ENCODE measurements at regions not wholly inside any gene's neighbourhood (a gene's known extent, or its start where the extent isn't known, plus 50 kb on each side); places are given as distances from the start of the nearest gene placed in this dataset.

DNA sequence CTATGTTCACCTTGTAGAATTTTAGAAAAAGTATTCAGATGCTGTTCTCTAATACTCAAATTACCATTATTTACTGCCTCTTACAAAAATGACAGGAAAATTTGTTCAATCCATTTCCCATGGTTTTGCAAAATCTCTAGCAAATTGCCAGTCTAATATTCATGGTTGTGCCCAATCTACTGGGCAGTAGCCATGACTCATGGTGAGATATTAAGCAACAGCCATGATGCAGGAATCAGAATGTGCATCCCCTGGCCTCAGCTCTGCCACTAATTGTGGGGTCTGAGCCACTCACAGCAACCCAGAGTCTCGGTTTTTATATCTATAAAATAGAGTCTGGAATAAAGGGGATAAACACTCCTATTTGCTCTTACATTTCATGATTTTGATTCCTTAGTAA lies 353.6 kb downstream of the DEPDC1B start:
- no peaks in the 10 kb centered on the region for H4K20me1 ChIP-seq (replicated peaks; ENCODE audit: control insufficient read depth, extremely low read depth, insufficient read depth, low read length)
- no peaks in the 10 kb centered on the region for H3K9me3 ChIP-seq (replicated peaks; ENCODE audit: control insufficient read depth, insufficient read depth, low read length)
- no peaks in the 10 kb centered on the region for H3K79me2 ChIP-seq (ENCODE audit: control insufficient read depth, insufficient read depth, low read length)
- H3K27ac ChIP-seq (ENCODE audit: insufficient read depth, low read depth, low read length): no peak overlapping the region
- no peaks in the 10 kb centered on the region for H3K9me1 ChIP-seq (replicated peaks; ENCODE audit: control insufficient read depth, extremely low read depth, insufficient read depth, low read length)
- FAIRE-seq: no peak
- ChIA-PET CTCF (no interaction called here), POLR2A (no interaction called here)
- no peak overlapping the region for H3K4me3 ChIP-seq (replicated peaks in 1 of 3; ENCODE audit: insufficient read depth in 1 of 3, low read depth in 1 of 3, low read length in 3 of 3)
- H3K4me1 ChIP-seq (ENCODE audit: control insufficient read depth, extremely low read depth, insufficient read depth, low read length): no peaks in the 10 kb centered on the region
- H3K4me2 ChIP-seq (ENCODE audit: insufficient read depth, low read length): no peak overlapping the region
- BruUV-seq (replicated peaks): no TSS peak
- H3K9ac ChIP-seq (replicated peaks; ENCODE audit: extremely low read depth, insufficient read depth, low read length): no peak overlapping the region
- dilution Hi-C loops (cut with MboI; ENCODE audit: extremely low pct_ligation_motif_present, low sequenced_read_pairs) (no loop called here), intact Hi-C loops (cut with micrococcal nuclease) (no loop called here)
- TF ChIP-seq FOS (IDR thresholded peaks at IDR 0.05; ENCODE audit: borderline replicate concordance, insufficient read depth, low read length) (no peak), POLR2AphosphoS5 (IDR thresholded peaks at IDR 0.05; ENCODE audit: insufficient read depth, low read depth, low read length) (no peak), EZH2 (IDR thresholded peaks at IDR 0.05; ENCODE audit: borderline replicate concordance, low read depth, low read length, severe bottlenecking) (no peak), MYC (IDR thresholded peaks at IDR 0.05; ENCODE audit: low read depth, low read length) (no peak), GATA2 (IDR thresholded peaks at IDR 0.05; ENCODE audit: insufficient read depth, insufficient read length, low read depth, low read length) (no peak), JUN (IDR thresholded peaks at IDR 0.05; ENCODE audit: borderline replicate concordance, insufficient read depth, insufficient read length, low read depth) (no peak), POLR2A (IDR thresholded peaks at IDR 0.05; ENCODE audit: low read depth, low read length) (no peak)
- TF ChIP-seq, protein P1, sequence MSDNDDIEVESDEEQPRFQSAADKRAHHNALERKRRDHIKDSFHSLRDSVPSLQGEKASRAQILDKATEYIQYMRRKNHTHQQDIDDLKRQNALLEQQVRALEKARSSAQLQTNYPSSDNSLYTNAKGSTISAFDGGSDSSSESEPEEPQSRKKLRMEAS (IDR thresholded peaks at IDR 0.05; ENCODE audit: insufficient read depth, insufficient read length): no peak
- TF ChIP-seq, protein P2, sequence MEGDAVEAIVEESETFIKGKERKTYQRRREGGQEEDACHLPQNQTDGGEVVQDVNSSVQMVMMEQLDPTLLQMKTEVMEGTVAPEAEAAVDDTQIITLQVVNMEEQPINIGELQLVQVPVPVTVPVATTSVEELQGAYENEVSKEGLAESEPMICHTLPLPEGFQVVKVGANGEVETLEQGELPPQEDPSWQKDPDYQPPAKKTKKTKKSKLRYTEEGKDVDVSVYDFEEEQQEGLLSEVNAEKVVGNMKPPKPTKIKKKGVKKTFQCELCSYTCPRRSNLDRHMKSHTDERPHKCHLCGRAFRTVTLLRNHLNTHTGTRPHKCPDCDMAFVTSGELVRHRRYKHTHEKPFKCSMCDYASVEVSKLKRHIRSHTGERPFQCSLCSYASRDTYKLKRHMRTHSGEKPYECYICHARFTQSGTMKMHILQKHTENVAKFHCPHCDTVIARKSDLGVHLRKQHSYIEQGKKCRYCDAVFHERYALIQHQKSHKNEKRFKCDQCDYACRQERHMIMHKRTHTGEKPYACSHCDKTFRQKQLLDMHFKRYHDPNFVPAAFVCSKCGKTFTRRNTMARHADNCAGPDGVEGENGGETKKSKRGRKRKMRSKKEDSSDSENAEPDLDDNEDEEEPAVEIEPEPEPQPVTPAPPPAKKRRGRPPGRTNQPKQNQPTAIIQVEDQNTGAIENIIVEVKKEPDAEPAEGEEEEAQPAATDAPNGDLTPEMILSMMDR (IDR thresholded peaks at IDR 0.05; ENCODE audit: extremely low read depth in 1 of 2, insufficient read depth in 1 of 2, low read depth in 1 of 2, low read length in 2 of 2): no peak
- no peaks in the 10 kb centered on the region for H3K36me3 ChIP-seq (ENCODE audit: control insufficient read depth in 2 of 2, extremely low read depth in 1 of 2, insufficient read depth in 2 of 2, low read length in 2 of 2)
- no peak for DNase-seq (ENCODE audit: low read depth, low spot score)
- H2AFZ ChIP-seq (ENCODE audit: low read depth, low read length): no peak overlapping the region
- H3K27me3 ChIP-seq (ENCODE audit: control insufficient read depth in 2 of 2, insufficient read depth in 2 of 2, low read length in 2 of 2): peaks cover 0 to 4% of the 10 kb centered on the region in 2 experiments

Measured in endothelial cell of umbilical vein (primary cell).